ENCODE measurements at regions not wholly inside any gene's neighbourhood (a gene's known extent, or its start where the extent isn't known, plus 50 kb on each side); places are given as distances from the start of the nearest gene placed in this dataset.
A peak's percentile ranks its signal among the peaks of the same experiment; 100 is the strongest.

DNA sequence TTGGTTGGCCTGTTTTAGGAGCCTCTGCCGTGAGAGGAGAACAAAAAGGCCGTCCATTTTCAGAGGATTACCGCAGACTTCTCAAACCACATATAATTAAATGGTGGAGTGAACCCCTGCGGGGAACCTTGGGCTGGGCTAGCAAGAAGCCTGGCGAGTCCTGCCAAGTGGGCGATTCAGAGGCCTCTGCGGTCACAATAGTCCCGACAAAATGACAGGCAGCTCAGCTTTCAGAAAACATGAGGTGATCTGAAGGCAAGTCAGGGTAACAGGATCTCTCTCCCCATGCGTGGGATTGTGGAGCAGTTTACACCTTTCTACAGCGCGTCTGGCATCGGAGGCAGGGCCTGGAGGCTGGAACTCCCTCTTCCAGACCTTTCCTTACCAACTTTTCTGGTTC lies 134.8 kb downstream of the ASB7 start:
- DNase-seq, result no peak

DNA sequence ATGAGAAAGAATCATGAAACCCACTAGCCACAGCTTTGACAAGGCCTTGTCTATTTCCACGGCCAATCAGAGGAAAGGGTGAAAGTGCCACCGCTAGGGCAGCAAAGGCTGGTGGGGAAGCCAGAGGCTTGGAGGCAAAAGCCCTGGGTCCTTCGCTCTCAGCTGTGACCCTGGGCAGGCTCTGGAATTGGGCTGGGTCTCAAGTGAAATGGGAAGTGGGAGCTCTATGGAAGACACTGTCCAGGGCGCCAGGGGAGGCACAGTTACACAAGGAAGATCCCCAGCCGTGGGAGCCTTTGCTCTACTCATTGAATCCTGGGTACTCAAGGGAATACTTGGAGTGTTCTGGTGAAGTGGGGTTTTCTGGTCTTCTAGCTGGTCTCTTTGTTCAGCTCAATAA lies 136.2 kb downstream of the ASB7 start:
- DNase-seq, result no peak

DNA sequence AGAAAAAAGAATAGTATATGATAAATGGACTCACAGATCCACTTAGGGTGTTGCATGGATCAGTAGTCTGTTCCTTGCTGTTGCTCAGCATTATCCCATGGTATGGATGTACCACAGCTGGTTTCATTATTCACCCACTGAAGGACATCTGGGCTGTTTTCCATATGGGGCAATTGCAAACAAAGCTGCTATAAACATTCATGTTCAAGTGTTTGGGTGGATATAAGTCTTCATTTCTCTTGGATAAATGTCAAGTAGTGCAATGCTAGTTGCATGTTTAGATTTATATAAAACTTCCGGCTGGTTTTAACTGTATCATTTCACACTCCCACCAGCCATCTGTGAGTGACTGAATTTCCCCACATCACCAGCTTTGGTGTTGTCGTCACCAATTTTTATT lies 137.7 kb downstream of the ASB7 start:
- DNase-seq, result no peak

DNA sequence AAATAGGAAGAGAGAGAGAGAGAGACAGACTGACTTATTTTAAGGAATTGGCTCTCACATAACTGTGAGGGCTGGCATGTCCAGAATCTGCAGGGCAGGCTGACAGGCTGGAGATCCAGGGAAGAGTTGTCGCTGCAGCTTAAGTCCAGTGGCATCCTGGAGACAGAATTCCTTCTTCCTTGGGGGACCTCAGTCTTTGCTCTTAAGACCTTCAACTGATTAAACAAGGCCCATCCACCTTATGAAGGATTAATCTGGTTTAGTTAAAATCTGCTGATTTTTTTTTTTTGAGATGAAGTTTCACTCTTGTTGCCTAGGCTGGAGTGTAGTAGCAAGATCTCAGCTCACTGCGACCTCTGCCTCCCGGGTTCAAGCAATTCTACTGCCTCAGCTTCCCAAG lies 128.0 kb upstream of the ALDH1A3 start:
- DNase-seq, result no peak

DNA sequence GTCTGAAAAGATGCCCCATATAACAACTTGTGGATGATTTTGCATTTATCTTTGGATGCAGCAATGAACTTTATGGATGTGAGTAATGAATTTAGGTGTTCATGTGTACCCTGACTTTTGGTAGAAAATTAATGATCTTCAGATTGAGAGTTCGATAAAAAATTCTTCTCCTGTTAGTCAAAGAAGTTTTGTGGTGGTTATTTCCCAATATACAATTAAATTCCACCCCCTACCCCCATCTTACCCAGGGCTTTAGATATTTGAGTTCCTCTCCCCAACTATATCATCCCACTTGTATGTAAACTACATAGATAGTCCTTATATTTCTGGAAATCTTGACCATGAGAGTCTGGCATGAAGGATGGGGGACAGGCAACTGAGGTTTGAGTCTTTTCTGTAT lies 126.1 kb upstream of the ALDH1A3 start:
- no peak for DNase-seq

DNA sequence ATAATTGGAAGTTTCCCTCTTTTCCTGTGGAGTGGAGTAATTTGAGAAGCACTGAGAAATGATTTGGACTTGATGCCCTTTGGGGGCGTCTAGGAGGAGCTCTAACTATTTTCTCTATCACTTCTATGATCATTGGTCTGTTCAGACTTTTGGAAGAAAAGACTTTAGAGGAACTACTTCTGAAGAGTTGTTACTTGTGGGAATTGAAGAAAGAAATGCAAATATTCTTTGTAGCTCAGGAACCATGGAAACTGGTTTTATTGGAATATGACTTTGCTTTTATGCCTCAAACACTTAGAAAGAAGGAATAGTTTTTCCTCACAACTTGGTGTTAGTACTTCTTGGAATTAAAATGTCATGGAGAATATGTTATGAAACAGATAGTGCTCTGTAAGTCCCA lies 122.0 kb upstream of the ALDH1A3 start:
- DNase-seq, result no peak

DNA sequence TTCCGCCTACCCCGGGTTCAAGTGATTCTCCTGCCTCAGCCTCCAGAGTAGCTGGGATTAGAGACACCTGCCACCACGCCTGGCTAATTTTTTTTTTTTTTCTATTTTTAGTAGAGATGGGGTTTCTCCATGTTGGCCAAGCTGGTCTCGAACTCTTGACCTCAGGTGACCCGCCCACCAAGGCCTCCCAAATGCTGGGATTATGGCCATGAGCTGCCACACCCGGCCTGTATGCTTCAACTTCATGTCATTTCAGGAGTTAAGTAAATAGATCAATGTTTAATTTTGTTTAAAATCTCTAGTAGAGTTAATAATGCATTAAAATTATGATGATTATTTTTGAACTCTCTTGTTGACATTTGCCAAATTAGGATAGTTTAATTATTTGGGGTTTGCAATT lies 121.1 kb upstream of the ALDH1A3 start:
- DNase-seq, result no peak

DNA sequence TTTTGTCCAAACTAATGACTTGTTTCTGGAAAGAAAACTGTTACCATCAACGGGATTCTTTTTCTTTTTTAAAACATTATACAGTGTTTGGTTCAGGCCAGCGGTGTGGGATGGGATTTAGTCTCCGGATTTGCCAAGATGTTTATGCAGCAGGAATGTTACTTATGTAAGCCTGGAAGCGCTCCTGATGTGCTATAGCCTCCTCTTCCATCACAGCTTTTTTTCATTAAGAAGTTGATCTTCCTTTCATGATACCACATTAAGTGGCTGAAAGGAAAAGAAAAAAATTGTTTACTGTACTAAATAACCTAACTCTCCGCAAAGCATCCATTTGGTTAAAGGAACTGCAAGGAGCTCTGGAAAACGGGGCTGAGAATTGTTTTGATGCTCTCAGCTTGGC lies 120.5 kb upstream of the ALDH1A3 start:
- DNase-seq, result no peak

DNA sequence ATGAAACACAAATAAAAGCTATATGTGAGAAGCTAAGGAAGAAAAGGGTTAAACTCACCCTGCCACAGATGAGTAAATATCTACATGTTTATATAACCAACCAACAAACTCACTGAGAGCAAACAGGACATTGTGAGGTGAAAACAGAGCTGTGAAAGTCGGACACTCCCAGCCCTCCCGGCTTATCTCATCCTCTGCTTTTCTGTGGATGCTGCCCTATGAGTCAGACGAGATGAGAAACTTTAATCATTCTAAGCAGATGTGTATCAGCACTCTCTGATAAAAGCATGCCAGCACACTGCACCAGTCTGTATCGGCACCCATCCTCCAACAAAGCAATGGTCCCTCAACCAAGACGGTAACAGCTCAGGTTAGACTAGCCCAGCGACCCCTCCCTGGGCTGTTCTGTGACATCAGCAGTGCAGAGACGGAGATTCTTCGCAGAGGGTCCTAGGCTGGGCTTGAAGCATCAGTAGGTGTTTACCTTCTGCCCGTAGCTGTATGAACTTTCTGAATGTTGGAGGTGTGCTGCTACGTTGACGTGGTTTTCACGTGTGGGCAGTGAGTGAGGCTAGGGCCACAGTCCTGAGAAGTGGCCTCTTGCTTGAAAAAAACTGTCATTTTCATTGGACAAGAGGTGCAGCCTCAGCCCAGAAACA lies 119.8 kb upstream of the ALDH1A3 start:
- no peak for DNase-seq

DNA sequence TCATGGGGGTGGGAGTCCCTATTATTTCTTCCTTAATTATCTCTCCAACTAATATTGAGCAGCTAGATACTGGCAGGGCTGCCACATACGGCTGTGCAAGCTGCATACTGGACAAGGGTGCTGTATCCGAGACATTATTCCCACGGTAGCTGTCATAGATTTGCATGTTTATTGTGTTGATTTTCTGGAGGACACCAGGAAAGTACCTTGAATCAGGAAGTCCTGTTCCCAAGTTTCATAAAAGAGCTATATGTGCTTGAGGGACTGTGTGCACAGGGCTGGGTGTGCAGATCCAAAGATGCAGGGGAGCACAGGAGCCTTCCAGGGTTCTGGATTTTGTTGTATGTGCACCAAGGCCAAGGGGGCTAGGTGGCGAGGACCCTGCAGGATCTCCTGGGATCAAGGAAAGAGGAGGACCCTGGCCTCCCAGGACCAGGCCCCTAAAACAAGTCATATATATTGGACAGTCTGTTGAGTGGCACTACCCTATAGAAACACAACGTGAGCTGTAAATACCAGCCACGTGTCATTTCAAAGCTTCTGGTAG lies 119.2 kb upstream of the ALDH1A3 start:
- DNase-seq, result no peak

DNA sequence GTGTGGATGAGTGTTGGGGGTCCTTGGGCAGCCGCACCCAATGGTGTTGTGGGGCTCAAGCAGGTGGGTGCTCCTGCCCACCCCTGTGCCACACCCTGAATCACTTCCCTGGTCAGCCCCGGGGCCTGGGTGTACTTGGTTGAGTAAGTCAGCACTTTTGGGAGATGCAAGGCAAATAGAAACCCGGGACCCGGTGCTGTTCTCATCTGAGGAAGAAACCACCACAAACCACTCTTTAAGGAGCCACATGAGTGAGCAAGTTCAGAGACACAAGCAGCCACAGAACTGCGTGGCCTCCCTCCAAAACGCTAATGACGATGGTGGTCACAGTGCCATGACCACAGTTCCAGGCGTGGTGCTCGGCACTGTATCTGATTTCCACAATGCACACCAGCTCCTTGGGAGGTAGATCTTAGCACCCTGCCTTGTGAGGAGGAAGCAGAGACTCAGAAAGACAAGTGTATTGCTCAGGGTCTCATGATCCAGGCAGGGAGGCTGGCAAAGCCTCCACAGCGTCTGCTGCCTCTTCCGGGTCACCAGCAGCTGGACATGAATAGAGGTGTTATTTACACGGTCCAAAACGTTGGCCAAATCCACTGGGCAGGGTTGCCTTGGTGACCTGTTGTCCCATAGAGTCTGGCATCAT lies 118.2 kb upstream of the ALDH1A3 start:
- DNase-seq, result no peak

DNA sequence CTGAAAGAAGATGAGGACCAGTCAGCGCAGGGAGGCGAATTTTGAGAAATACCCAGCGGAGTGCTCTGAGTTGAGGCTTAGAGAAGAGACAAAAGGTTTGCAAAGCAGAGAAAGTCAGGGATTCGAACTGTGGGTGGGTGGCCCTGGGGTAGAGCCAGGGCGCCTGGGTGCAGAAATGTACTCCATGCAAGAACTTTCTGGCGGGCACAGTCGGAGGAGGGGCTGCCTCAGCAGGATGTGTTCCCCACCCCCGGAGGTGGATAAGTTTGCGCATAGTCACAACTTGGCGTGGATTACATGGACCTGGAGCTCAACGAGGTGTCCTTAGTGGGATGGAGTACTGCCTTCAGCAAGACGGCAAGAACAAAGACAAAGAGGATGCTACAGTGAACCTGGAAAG lies 117.3 kb upstream of the ALDH1A3 start:
- no peak for DNase-seq

DNA sequence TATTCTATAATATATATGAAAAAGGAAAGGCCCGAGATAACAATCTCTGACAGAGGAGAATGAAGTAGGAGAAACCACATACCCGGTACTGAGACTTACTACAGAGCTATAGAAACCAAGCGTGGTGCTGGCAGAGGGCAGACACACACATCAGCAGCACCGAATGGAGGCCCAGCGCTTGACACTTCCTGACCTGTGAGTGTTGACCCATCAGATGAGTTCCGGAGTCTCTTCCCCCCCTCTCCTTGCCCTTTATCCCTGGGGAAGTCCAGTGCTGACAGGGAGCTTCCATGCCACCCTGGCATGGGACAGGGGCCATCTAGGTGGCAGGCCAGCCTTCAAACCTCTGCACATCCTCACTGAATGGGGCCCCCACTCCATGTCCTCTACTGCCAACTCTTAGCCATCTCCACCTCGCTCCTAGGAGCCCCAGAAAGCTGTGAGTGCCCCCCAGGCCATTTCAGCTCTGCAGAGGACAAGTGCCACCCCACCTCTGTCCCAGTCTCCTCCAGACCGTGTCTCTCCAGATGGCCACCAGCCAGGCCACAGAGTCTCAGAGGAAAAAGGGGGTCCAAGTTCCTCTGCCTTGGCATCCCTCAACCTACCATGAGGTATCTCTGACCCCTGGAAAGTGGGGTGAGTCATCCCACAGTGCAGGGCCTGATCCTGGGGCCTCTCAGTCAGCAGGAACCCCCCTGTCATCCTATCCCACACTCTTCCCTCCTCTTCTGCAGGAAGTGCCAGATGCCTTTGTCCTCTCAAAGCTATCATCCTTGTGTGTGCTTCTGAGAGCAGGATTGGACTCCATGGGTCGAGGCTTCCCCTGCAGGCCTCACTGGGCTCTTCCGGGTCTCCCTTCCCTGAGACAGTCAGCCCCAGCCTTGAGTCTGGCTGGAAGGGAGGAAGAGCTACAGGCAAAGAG lies 116.5 kb upstream of the ALDH1A3 start:
- DNase-seq, result no peak

DNA sequence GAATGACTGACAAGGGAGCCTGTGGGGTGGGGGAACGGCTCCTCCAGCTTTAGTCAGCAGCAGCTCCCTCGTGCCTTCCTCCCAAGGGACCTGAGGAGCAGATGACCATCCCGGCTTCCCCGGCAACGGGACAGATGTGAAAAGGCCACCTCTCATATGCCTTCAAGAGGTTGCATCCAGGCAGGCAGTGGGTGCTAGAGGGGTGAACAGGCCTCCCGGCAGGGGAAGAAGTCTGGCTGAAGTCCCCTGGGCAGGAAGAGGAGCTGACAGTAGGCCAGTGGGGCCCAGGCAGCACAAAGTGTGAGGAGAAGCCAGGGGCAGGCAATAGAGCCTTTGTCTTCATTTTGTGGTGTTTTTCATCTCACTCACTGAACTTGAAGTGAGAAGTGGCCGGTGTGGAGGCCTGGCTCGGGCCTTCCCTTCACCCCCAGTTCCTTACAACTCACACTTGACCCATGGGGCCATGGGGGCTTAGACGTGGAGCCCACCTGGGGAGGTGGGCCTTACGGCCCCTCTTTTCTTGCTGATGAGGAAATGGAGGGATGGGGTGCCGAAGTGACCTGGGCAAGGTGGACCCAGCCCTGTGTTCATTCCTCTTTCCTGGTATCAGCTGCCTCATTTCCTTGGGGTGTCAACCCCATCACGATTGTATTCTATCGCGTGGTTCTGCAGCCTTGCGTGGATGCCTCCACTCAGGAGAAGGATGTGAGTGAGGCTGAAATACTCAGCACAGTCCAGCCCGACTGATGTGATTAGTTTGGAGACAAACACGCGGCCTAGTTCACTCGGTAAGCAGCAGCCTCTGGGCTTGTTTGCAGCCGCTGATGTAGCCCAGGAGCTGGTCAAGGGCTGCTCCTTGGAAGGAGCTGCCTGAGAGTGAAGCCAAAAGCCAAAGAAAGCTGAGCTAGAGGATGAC lies 115.5 kb upstream of the ALDH1A3 start:
- DNase-seq, result no peak

DNA sequence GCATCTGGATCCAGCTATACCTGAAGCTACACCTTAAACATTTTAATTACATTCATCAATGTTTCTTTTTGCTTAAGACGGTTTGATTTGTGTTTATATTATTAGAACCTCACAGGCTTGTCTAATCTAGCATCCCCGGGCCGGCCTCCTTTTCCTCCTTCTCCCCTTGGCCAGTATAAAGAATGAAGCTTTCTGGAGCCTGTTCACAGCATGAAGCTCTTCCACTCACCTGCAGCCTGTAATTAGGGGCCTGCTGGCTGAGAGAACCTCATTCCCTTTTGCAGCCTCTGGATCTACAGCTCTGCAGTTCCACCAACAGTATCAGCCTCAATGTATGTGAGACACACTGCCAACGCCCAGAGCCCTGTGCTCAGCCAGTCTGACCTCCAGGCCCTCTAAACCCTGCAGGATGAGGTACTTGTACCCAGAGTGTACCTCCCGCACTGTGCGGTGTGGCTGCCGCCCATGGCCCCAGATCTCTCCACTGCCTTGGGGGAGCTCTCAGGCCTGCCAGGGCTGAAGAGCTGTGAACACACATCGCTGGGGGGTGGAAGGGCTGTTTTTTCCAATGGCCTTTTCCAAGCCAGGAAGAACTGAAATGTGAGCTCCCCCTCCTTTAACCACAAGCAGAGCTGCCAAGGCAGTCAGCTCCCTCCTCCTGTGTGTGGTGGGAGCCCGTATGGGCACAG lies 114.7 kb upstream of the ALDH1A3 start:
- DNase-seq, result peak; percentile 64

DNA sequence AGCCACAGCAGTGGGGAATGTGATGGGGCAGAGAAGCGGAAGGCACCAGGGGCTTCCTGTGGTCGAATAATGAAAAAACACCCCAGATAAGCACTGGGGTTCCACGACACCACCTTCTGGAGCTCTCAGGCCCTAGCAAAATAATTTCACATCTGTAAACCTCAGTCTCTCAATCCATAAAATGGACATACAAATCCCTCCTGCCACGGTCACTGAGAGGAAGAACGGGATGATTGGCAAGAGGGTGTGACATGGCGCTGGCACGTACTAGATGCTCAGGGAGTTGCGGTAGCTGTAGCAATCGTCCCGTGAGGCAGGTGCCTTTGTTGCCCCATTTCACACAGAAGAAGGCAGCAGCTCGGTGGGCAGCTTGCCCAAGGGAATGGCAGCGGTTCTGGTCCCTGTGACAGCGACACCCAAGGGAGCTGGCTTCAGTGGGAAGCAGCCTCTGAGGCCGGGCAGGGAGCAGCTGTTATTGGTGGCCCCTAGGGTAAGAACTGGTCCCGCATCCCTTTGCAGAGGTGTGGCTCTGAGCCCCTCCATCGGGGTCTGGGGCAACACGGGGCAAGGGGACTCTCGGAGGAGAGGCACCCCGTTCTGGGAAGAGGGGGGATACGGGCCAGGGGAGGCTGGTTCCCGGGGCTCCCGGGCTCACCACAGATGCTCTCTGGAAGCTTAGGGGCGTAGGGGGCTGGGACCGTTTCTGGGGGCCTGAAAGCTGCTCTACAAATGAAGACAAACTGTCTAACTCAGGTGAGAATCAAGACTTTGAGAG lies 114.0 kb upstream of the ALDH1A3 start:
- no peak for DNase-seq

DNA sequence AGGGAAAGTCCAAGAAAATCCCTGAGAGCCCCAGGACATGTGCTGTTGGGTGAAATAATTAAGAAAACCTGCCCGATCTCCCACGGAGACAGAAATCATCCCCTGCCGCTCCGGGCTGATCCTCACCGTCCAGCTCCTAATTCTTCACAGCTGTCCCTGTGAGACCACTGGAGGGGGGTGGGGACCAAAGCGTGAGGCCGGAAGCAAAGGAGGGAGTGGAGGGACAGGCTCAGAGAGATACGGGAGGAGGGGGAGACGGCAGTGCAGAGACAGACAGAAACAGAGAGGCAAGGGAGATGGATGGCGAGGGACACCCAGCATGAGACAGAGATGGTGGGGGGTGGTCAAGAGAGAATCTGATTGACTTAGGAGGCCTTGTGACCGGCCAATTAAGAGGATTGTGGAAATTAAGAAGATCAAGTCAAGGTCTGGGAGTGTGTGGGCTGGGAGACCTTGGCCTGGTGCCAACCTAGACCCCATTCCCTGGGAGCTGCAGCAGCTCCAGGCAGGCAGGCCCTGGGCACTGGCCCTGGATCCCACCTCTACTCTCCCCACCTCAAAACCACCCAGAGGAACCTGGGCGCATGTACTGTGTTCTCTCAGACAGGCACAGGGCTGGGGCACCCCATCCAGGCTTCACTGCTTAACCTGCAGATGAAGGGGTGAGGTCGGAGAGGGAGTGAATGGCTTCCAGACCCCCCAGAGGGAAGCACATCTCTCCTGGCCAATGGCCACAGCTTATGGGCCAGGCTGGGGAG lies 113.2 kb upstream of the ALDH1A3 start:
- DNase-seq, result no peak

DNA sequence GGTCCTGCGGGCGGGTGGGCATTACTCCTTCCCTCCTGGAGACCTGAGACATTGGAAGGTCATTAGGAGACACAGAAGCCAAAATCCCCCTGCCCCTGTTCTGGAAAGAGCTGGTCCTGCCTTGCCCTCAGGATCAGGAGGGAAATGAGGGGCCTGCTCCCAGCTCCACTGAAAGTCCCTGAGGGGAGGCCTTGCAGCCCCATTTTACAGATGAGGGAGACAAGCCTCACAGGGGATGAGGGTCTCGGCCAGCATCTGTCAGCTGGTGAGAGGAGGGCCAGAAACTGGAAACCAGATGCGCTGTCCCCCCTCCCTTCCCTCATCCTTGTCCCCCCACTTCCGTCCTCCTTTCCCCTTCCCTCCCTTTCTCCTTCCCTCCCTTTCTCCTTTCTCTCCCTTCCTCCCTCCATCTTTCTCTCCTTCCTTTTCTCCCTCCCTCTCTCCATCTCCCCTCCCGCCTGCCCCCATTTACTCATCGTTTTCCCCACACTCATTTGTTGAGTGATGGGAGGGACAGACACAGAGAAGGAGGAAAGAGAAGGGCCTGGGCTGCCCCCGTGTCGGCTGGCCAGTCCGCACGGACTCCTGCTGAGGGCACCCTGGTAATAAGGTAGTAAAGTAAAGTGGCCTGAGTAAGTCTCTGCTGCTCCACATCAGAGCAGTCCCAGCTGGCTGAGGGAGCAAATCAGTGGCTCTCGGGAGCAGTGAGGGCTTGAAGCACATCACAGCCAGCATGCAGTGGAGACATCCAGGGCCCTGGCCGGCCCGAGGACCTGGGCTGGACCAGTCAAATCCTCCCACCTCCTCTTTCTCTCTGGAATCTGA lies 112.4 kb upstream of the ALDH1A3 start:
- DNase-seq, result no peak

DNA sequence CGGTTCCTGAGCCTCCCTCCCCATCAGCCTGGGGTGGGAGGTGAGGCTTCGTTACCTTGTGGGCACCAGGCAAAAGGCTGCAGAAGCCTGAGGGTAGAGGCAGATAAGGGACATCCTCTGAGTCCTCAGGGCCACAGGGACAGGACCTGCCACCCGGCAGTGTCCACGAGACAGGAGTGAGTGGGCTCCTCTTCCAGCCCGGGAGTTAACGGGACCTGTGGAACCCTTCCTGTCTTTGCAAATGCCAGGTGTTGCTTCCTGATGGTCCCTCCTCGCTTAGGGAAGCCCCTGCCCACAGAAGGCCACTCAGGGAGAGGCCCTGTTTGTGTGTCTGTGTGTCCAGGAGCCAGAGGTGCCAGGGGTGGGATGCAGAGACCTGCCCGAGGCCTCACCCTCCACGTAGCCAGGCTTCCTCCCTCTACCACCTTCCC lies 111.1 kb upstream of the ALDH1A3 start:
- no peak for DNase-seq

Data from NCI-H1417 treated with DMSO at 0.1 percent for 48 hours (cell line).